Astrocyte (in vitro differentiated cells and primary cell): ENCODE measurements at regions not wholly inside any gene's neighbourhood (a gene's known extent, or its start where the extent isn't known, plus 50 kb on each side); places are given as distances from the start of the nearest gene placed in this dataset.

ENCODE experiments used
- DNase-seq: peaks from one replicate; pipeline ENCODE4 v3.0.0-alpha.2; 2010; ENCODE audit warnings: low read depth
- FAIRE-seq: peaks from 2 replicates; lab custom pipeline; 2011; peaks lifted over from hg19 to GRCh38; lab: Jason Lieb, UNC
- H2AFZ ChIP-seq: 2 replicates; pipeline ENCODE4 v1.6.0; 2012; ENCODE audit warnings: low read depth, low read length, inconsistent platforms
- H3K27ac ChIP-seq: 2 replicates; pipeline ENCODE4 v1.5.1; 2011; ENCODE audit warnings: low read depth, low read length, inconsistent platforms
- H3K27me3 ChIP-seq: 2 replicates; pipeline ENCODE4 v1.6.0; 2011; ENCODE audit warnings: low read length, inconsistent platforms; ENCODE audit not compliant: insufficient read depth
- H3K36me3 ChIP-seq: 2 replicates; pipeline ENCODE4 v1.5.1; 2011; ENCODE audit warnings: low read length, inconsistent platforms; ENCODE audit not compliant: insufficient read depth
- H3K4me1 ChIP-seq: 2 replicates; pipeline ENCODE4 v1.5.1; 2011; ENCODE audit warnings: low read length, inconsistent platforms; ENCODE audit not compliant: insufficient read depth
- H3K4me2 ChIP-seq: 2 replicates; pipeline ENCODE4 v1.6.0; 2012; ENCODE audit warnings: low read length, inconsistent platforms
- H3K4me3 ChIP-seq: 2 replicates; pipeline ENCODE4 v1.5.1; 2011; ENCODE audit warnings: low read depth, mild to moderate bottlenecking, low read length, inconsistent platforms; ENCODE audit not compliant: insufficient read depth
- H3K79me2 ChIP-seq: 2 replicates; pipeline ENCODE4 v1.6.0; 2012; ENCODE audit warnings: mild to moderate bottlenecking, low read length, inconsistent platforms; ENCODE audit not compliant: insufficient read depth
- H3K9ac ChIP-seq: 2 replicates; pipeline ENCODE4 v1.6.0; 2012; ENCODE audit warnings: mild to moderate bottlenecking, low read length, inconsistent platforms
- H3K9me3 ChIP-seq: 2 replicates; pipeline ENCODE4 v1.5.1; 2012; ENCODE audit warnings: low read depth, mild to moderate bottlenecking, low read length, inconsistent platforms; ENCODE audit not compliant: insufficient read depth
- H4K20me1 ChIP-seq: 2 replicates; pipeline ENCODE4 v1.6.0; 2012; ENCODE audit warnings: low read length, inconsistent platforms; ENCODE audit not compliant: insufficient read depth
- H3K27ac Mint-ChIP-seq: one replicate; pipeline ENCODE4 v1.8.0; 2021; ENCODE audit warnings: mild to moderate bottlenecking, mixed read lengths; ENCODE audit not compliant: unreplicated experiment
- H3K27me3 Mint-ChIP-seq: one replicate; pipeline ENCODE4 v1.8.0; 2021; ENCODE audit warnings: low read depth, mixed read lengths; ENCODE audit not compliant: unreplicated experiment
- H3K36me3 Mint-ChIP-seq: one replicate; pipeline ENCODE4 v1.8.0; 2021; ENCODE audit warnings: low read depth, mixed read lengths; ENCODE audit not compliant: unreplicated experiment
- H3K4me1 Mint-ChIP-seq: one replicate; pipeline ENCODE4 v1.8.0; 2021; ENCODE audit warnings: low read depth, mixed read lengths; ENCODE audit not compliant: unreplicated experiment
- H3K4me3 Mint-ChIP-seq: one replicate; pipeline ENCODE4 v1.8.0; 2021; ENCODE audit warnings: mild to moderate bottlenecking, moderate library complexity, mixed read lengths; ENCODE audit not compliant: unreplicated experiment
- H3K9me3 Mint-ChIP-seq: one replicate; pipeline ENCODE4 v1.8.0; 2021; ENCODE audit warnings: mild to moderate bottlenecking, mixed read lengths; ENCODE audit not compliant: unreplicated experiment
- EZH2 ChIP-seq: IDR thresholded peaks from 2 replicates; pipeline ENCODE4 v1.6.1; 2012; ENCODE audit warnings: mild to moderate bottlenecking, low read length, inconsistent platforms; ENCODE audit not compliant: insufficient read depth
- TF ChIP-seq, protein P1 (sequence below): IDR thresholded peaks from 2 replicates; pipeline ENCODE4 v1.5.1; 2011; ENCODE audit warnings: low read depth, mild to moderate bottlenecking, inconsistent platforms, low read length, moderate library complexity; ENCODE audit not compliant: insufficient read depth

DNA sequence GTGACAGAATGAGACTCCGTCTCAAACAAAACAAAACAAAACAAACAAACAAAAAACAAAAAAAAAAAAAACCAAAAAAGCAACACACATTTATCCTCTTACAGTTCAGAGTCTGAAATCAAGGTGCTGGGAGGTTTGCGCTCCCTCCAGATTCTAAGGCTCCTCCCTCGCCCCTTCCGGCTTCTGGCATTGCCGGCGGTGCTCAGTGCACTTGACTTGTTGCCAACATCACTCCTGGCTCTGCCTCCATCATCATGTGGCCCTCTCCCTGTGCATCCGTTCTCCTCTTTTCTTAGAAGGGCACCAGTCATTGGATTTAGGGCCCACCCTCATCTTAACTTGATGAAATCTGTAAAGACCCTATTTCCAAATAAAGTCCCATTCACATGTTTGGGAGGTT, 73.8 kb downstream of the RBFOX3 start:
- Histone ChIP-seq H4K20me1 (no peaks in the 10 kb centered on the region), H2AFZ (no peak overlapping the region), H3K9me3 (no peaks in the 10 kb centered on the region), H3K27ac (no peak overlapping the region), H3K27me3 (peaks cover 2% of the 10 kb centered on the region), H3K4me1 (no peaks in the 10 kb centered on the region), H3K79me2 (no peaks in the 10 kb centered on the region), H3K4me2 (no peak overlapping the region), H3K36me3 (no peaks in the 10 kb centered on the region), H3K9ac (no peak overlapping the region), H3K4me3 (no peak overlapping the region)
- H3K4me1 Mint-ChIP-seq, result no peaks in the 10 kb centered on the region
- no peaks in the 10 kb centered on the region for H3K36me3 Mint-ChIP-seq
- H3K4me3 Mint-ChIP-seq, result no peak overlapping the region
- H3K9me3 Mint-ChIP-seq, result peaks cover 2% of the 10 kb centered on the region
- no peak overlapping the region for H3K27ac Mint-ChIP-seq
- TF ChIP-seq EZH2, result no peak
- TF ChIP-seq, protein P1, sequence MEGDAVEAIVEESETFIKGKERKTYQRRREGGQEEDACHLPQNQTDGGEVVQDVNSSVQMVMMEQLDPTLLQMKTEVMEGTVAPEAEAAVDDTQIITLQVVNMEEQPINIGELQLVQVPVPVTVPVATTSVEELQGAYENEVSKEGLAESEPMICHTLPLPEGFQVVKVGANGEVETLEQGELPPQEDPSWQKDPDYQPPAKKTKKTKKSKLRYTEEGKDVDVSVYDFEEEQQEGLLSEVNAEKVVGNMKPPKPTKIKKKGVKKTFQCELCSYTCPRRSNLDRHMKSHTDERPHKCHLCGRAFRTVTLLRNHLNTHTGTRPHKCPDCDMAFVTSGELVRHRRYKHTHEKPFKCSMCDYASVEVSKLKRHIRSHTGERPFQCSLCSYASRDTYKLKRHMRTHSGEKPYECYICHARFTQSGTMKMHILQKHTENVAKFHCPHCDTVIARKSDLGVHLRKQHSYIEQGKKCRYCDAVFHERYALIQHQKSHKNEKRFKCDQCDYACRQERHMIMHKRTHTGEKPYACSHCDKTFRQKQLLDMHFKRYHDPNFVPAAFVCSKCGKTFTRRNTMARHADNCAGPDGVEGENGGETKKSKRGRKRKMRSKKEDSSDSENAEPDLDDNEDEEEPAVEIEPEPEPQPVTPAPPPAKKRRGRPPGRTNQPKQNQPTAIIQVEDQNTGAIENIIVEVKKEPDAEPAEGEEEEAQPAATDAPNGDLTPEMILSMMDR, result no peak
- FAIRE-seq, result no peak
- DNase-seq, result no peak
- H3K27me3 Mint-ChIP-seq, result peaks cover 31% of the 10 kb centered on the region

DNA sequence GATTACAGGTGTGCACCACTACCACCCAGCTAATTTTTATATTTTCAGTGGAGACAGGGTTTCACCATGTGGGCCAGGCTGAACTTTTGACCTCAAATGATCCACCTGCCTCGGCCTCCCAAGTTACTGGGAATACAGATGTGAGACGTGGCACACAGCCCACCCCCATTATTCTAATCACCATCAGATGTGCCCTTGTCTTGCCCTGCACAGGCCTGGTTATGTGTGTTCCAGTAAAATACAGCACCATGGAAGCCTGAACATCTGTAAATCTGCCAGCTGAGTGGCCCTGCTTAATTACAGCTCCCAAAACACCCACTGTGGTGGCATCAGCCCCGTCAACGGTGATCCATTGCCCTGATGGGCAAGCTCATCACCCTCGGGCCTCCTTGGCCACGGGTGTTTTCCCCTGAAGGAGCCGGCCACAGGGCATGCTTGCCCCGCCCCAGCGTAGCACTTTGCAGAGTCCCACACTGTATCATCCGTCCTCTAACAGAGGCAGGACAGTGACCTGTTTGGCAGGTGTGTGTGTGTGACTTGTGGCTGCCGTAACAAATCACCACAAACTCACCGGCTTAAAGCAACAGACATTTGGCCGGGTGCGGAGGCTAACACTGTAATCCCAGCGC, 74.5 kb downstream of the RBFOX3 start:
- no peak overlapping the region for H2AFZ ChIP-seq
- no peak overlapping the region for H3K4me3 ChIP-seq
- H3K27ac ChIP-seq, result no peak overlapping the region
- Mint-ChIP-seq H3K4me1 (no peaks in the 10 kb centered on the region), H3K4me3 (no peak overlapping the region), H3K36me3 (no peaks in the 10 kb centered on the region), H3K27me3 (peaks cover 32% of the 10 kb centered on the region), H3K9me3 (peaks cover 2% of the 10 kb centered on the region), H3K27ac (no peak overlapping the region)
- DNase-seq, result no peak
- no peak overlapping the region for H3K9ac ChIP-seq
- no peaks in the 10 kb centered on the region for H4K20me1 ChIP-seq
- FAIRE-seq, result no peak
- TF ChIP-seq, protein P1, result no peak
- TF ChIP-seq EZH2, result no peak
- no peaks in the 10 kb centered on the region for H3K79me2 ChIP-seq
- no peaks in the 10 kb centered on the region for H3K9me3 ChIP-seq
- no peaks in the 10 kb centered on the region for H3K36me3 ChIP-seq
- no peaks in the 10 kb centered on the region for H3K4me1 ChIP-seq
- H3K27me3 ChIP-seq, result peaks cover 2% of the 10 kb centered on the region
- H3K4me2 ChIP-seq, result no peak overlapping the region

DNA sequence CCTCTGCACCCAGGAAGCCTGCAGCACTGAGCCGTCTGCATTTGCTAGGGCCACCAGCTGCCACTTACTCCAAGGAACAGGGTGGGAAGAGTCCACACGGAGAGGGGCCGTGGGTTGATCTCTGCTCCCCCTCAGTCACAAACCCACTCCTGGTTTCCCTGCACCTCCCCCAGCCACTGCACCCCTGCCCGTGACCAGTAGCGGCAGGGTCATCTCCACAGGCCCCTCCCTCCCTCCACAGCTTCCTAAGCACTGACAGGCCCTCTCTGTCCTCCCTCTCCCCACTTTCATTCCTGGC, 75.2 kb downstream of the RBFOX3 start:
- H3K4me3 Mint-ChIP-seq, result no peak overlapping the region
- FAIRE-seq, result no peak
- Histone ChIP-seq H2AFZ (no peak overlapping the region), H3K4me3 (no peak overlapping the region), H3K36me3 (no peaks in the 10 kb centered on the region), H3K27me3 (peaks cover 2% of the 10 kb centered on the region), H3K9me3 (no peaks in the 10 kb centered on the region), H3K4me1 (no peaks in the 10 kb centered on the region), H3K4me2 (no peak overlapping the region), H3K27ac (no peak overlapping the region), H4K20me1 (no peaks in the 10 kb centered on the region), H3K79me2 (no peaks in the 10 kb centered on the region), H3K9ac (no peak overlapping the region)
- H3K27me3 Mint-ChIP-seq, result peaks cover 33% of the 10 kb centered on the region
- DNase-seq, result no peak
- H3K9me3 Mint-ChIP-seq, result peaks cover 2% of the 10 kb centered on the region
- H3K27ac Mint-ChIP-seq, result no peak overlapping the region
- no peaks in the 10 kb centered on the region for H3K4me1 Mint-ChIP-seq
- no peaks in the 10 kb centered on the region for H3K36me3 Mint-ChIP-seq
- TF ChIP-seq EZH2, result no peak
